ENCODE measurements at regions not wholly inside any gene's neighbourhood (a gene's known extent, or its start where the extent isn't known, plus 50 kb on each side); places are given as distances from the start of the nearest gene placed in this dataset.

- Mint-ChIP-seq H3K9me3 (peaks cover 4% of the 10 kb centered on the region), H3K4me1 (peaks cover 7% of the 10 kb centered on the region), H3K4me3 (no peak overlapping the region), H3K36me3 (no peaks in the 10 kb centered on the region), H3K27me3 (ENCODE audit: low read depth) (peaks cover 45% of the 10 kb centered on the region), H3K27ac (no peak overlapping the region)
- TF ChIP-seq, protein P1, sequence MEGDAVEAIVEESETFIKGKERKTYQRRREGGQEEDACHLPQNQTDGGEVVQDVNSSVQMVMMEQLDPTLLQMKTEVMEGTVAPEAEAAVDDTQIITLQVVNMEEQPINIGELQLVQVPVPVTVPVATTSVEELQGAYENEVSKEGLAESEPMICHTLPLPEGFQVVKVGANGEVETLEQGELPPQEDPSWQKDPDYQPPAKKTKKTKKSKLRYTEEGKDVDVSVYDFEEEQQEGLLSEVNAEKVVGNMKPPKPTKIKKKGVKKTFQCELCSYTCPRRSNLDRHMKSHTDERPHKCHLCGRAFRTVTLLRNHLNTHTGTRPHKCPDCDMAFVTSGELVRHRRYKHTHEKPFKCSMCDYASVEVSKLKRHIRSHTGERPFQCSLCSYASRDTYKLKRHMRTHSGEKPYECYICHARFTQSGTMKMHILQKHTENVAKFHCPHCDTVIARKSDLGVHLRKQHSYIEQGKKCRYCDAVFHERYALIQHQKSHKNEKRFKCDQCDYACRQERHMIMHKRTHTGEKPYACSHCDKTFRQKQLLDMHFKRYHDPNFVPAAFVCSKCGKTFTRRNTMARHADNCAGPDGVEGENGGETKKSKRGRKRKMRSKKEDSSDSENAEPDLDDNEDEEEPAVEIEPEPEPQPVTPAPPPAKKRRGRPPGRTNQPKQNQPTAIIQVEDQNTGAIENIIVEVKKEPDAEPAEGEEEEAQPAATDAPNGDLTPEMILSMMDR (IDR thresholded peaks at IDR 0.05; ENCODE audit: unreplicated experiment): no peak
- DNase-seq (ENCODE audit: low spot score in 2 of 2, unreplicated experiment in 2 of 2): no peak
Observed at GRCh38 chr5:6183391-6184390, 194.7 kb downstream of the MED10 start.

DNA sequence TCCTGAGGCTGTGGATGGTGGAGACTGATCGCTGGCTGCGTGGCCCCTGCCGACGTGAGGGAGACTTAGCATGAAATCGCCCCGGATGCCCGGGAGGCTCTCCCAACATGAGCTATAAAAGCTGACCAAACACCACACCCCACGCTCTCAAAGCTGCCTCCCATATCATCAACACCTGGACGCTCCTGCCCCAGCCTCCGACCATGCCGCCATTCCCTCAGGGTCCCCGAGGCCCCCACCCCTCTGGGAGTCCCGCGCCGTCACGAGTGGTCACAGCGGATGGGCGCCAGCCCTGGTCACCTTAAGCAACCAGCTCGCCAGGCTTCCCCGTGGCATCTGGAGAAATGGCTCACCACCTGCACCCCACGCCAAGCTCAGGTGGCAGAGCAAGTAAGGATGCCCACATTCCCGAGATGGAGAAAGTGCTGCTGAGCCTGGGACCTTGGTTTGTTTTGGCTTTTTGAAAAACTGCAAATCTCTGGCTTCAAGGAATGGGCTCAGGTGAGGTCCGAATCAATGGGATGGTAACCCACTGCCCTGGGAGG lies 196.0 kb downstream of the MED10 start:
- H3K27me3 Mint-ChIP-seq (ENCODE audit: low read depth): peaks cover 49% of the 10 kb centered on the region
- no peak for DNase-seq (ENCODE audit: low spot score in 2 of 2, unreplicated experiment in 2 of 2)
- TF ChIP-seq, protein P1 (IDR thresholded peaks at IDR 0.05; ENCODE audit: unreplicated experiment): no peak

GRCh38 chr5:6181871-6182270 lies 196.5 kb downstream of the MED10 start:
- peaks cover 13% of the 10 kb centered on the region for H3K4me1 Mint-ChIP-seq
- no peak overlapping the region for H3K4me3 Mint-ChIP-seq
- DNase-seq (ENCODE audit: low spot score in 2 of 2, unreplicated experiment in 2 of 2): no peak
- TF ChIP-seq, protein P1 (IDR thresholded peaks at IDR 0.05; ENCODE audit: unreplicated experiment): no peak
- peaks cover 4% of the 10 kb centered on the region for H3K9me3 Mint-ChIP-seq
- no peak overlapping the region for H3K27ac Mint-ChIP-seq
- peaks cover 48% of the 10 kb centered on the region for H3K27me3 Mint-ChIP-seq (ENCODE audit: low read depth)
- H3K36me3 Mint-ChIP-seq: no peaks in the 10 kb centered on the region

More for the DNA sequence above, 196.0 kb downstream of the MED10 start:
- Mint-ChIP-seq H3K36me3 (no peaks in the 10 kb centered on the region), H3K4me1 (peaks cover 13% of the 10 kb centered on the region), H3K9me3 (peaks cover 4% of the 10 kb centered on the region), H3K4me3 (no peak overlapping the region), H3K27ac (no peak overlapping the region)

GRCh38 chr5:6181147-6181729 lies 197.1 kb downstream of the MED10 start:
- no peak for DNase-seq (ENCODE audit: low spot score in 2 of 2, unreplicated experiment in 2 of 2)
- Mint-ChIP-seq H3K4me3 (no peak overlapping the region), H3K27me3 (ENCODE audit: low read depth) (peaks cover 51% of the 10 kb centered on the region), H3K27ac (no peak overlapping the region), H3K36me3 (no peaks in the 10 kb centered on the region), H3K4me1 (peaks cover 13% of the 10 kb centered on the region), H3K9me3 (peaks cover 4% of the 10 kb centered on the region)
- TF ChIP-seq, protein P1 (IDR thresholded peaks at IDR 0.05; ENCODE audit: unreplicated experiment): no peak

DNA sequence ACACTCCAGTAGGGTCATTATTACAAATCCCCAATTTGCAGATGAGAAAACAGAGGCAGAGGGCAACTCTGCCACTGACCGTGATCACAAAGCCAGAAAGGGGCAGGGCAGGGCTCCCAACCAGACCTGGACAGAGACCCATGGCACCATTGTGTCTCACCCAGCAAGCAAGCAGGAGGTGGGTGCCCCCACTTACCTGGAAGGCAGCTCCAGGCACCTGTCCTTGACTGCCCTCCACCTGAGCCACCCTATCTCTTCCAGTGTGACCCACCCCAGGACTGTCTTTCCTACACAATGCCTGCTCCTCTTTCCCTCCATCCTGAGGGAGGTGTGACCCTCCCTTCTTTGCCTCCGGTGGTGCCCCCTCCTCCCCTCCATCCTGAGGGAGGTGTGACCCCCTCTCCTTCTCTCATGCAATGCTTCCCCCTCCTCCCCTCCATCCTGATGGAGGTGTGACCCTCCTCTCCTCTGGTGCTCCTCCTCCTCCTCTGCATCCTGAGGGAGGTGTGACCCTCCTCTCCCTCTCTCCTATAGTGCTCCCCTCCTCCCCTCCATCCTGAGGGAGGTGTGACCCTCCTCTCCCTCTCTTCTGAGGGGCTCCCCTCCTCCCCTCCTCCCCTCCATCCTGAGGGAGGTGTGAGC lies 198.0 kb downstream of the MED10 start:
- Mint-ChIP-seq H3K9me3 (peaks cover 1% of the 10 kb centered on the region), H3K27me3 (ENCODE audit: low read depth) (peaks cover 53% of the 10 kb centered on the region), H3K4me1 (peaks cover 13% of the 10 kb centered on the region), H3K36me3 (no peaks in the 10 kb centered on the region), H3K4me3 (no peak overlapping the region), H3K27ac (no peak overlapping the region)
- TF ChIP-seq, protein P1 (IDR thresholded peaks at IDR 0.05; ENCODE audit: unreplicated experiment): no peak
- no peak for DNase-seq (ENCODE audit: low spot score in 2 of 2, unreplicated experiment in 2 of 2)

All from mesothelial cell of epicardium (in vitro differentiated cells).